GM23338 (cell line): ENCODE measurements at regions not wholly inside any gene's neighbourhood (a gene's known extent, or its start where the extent isn't known, plus 50 kb on each side); places are given as distances from the start of the nearest gene placed in this dataset.

ENCODE experiments used
- ATAC-seq: fragments of 200-7000 bp; cut with Tn5 transposase; 3 replicates; pipeline ENCODE4 v1.9.1; 2020
- DNase-seq: peaks from one replicate; pipeline ENCODE4 v3.0.0-alpha.2; 2015; ENCODE audit warnings: low spot score
- H2AFZ ChIP-seq: fragments of 200-600 bp; sonication (generic); 2 replicates; pipeline ENCODE4 v1.8.0; 2016; ENCODE audit warnings: antibody characterized with exemption, mild to moderate bottlenecking, moderate library complexity
- H3F3A ChIP-seq: fragments of 200-600 bp; sonication (generic); replicated peaks from 2 replicates; pipeline ENCODE4 v1.8.0; 2017; ENCODE audit warnings: antibody characterized with exemption, mixed run types, low read depth
- H3K27ac ChIP-seq: fragments of 200-600 bp; sonication (generic); 2 replicates; pipeline ENCODE4 v1.6.1; 2016; ENCODE audit warnings: low read depth
- H3K27me3 ChIP-seq: fragments of 200-600 bp; sonication (generic); 2 replicates; pipeline ENCODE4 v1.8.0; 2016; ENCODE audit warnings: mild to moderate bottlenecking, mixed run types, moderate library complexity; ENCODE audit not compliant: insufficient read depth
- H3K36me3 ChIP-seq: fragments of 200-600 bp; sonication (generic); 2 replicates; pipeline ENCODE4 v1.8.0; 2016; ENCODE audit warnings: mild to moderate bottlenecking; ENCODE audit not compliant: insufficient read depth
- H3K4me1 ChIP-seq: fragments of 200-600 bp; sonication (generic); 2 replicates; pipeline ENCODE4 v1.8.0; 2016; ENCODE audit warnings: mild to moderate bottlenecking, moderate library complexity; ENCODE audit not compliant: insufficient read depth
- H3K4me2 ChIP-seq: fragments of 200-600 bp; sonication (generic); 2 replicates; pipeline ENCODE4 v1.7.1; 2017; ENCODE audit warnings: mixed run types
- H3K4me3 ChIP-seq: fragments of 200-600 bp; sonication (generic); 2 replicates; pipeline ENCODE4 v1.6.1; 2016; ENCODE audit warnings: mixed run types
- H3K79me2 ChIP-seq: fragments of 200-600 bp; sonication (generic); replicated peaks from 2 replicates; pipeline ENCODE4 v1.8.0; 2017; ENCODE audit warnings: mild to moderate bottlenecking; ENCODE audit not compliant: insufficient read depth
- H3K9me2 ChIP-seq: fragments of 200-600 bp; sonication (generic); 2 replicates; pipeline ENCODE4 v1.8.0; 2017; ENCODE audit not compliant: insufficient read depth
- H4K20me1 ChIP-seq: fragments of 200-600 bp; sonication (generic); replicated peaks from 2 replicates; pipeline ENCODE4 v1.8.0; 2017; ENCODE audit warnings: mild to moderate bottlenecking; ENCODE audit not compliant: insufficient read depth
- H3K27ac Mint-ChIP-seq: 2 replicates; pipeline ENCODE4 v1.8.0; 2020; ENCODE audit warnings: inconsistent platforms, mild to moderate bottlenecking, moderate library complexity, mixed read lengths
- H3K27me3 Mint-ChIP-seq: 3 replicates; pipeline ENCODE4 v1.8.0; 2022; ENCODE audit warnings: low read depth, mild to moderate bottlenecking, moderate library complexity, mixed read lengths, inconsistent platforms; ENCODE audit not compliant: insufficient read depth, poor library complexity
- H3K36me3 Mint-ChIP-seq: 3 replicates; pipeline ENCODE4 v1.8.0; 2021; ENCODE audit warnings: low read depth, mild to moderate bottlenecking, inconsistent platforms, moderate library complexity, mixed read lengths
- H3K4me1 Mint-ChIP-seq: 3 replicates; pipeline ENCODE4 v1.8.0; 2020; ENCODE audit warnings: mild to moderate bottlenecking, inconsistent platforms, mixed read lengths
- H3K4me3 Mint-ChIP-seq: 3 replicates; pipeline ENCODE4 v1.8.0; 2021; ENCODE audit warnings: moderate library complexity, mild to moderate bottlenecking, inconsistent platforms, mixed read lengths
- H3K9me3 Mint-ChIP-seq: 3 replicates; pipeline ENCODE4 v1.8.0; 2020; ENCODE audit warnings: moderate library complexity, mild to moderate bottlenecking, inconsistent platforms, mixed read lengths
- CREB1 ChIP-seq: fragments of 250-450 bp; sonication (Bioruptor Pico); IDR thresholded peaks from 2 replicates; pipeline ENCODE4 v1.5.0; 2020; ENCODE audit warnings: low read depth, mild to moderate bottlenecking, moderate library complexity
- EZH2 ChIP-seq: fragments of 200-600 bp; sonication (generic); IDR thresholded peaks from one replicate; pipeline ENCODE4 v1.8.0; 2017; ENCODE audit warnings: antibody characterized with exemption, mild to moderate bottlenecking, low read depth; ENCODE audit not compliant: unreplicated experiment
- EZH2phosphoT487 ChIP-seq: fragments of 200-600 bp; sonication (generic); IDR thresholded peaks from one replicate; pipeline ENCODE4 v1.8.1; 2018; ENCODE audit warnings: antibody characterized with exemption; ENCODE audit not compliant: unreplicated experiment
- JUNB ChIP-seq: IDR thresholded peaks from one replicate; pipeline ENCODE4 v1.6.1; 2016; ENCODE audit warnings: antibody characterized with exemption; ENCODE audit not compliant: unreplicated experiment
- NANOG ChIP-seq: IDR thresholded peaks from 2 replicates; pipeline ENCODE4 v1.6.1; 2016; ENCODE audit warnings: antibody characterized with exemption, borderline replicate concordance
- POLR2AphosphoS5 ChIP-seq: IDR thresholded peaks from 2 replicates; pipeline ENCODE4 v1.6.1; 2016; ENCODE audit warnings: antibody characterized with exemption, low read depth
- STAT1 ChIP-seq: IDR thresholded peaks from one replicate; pipeline ENCODE4 v1.6.1; 2016; ENCODE audit warnings: antibody characterized with exemption; ENCODE audit not compliant: unreplicated experiment
- ZNF114 ChIP-seq: fragments of 250-450 bp; sonication (Bioruptor Pico); IDR thresholded peaks from 2 replicates; pipeline ENCODE4 v1.5.0; 2020; ENCODE audit warnings: mild to moderate bottlenecking, moderate library complexity
- ZNF331 ChIP-seq: fragments of 250-450 bp; sonication (Bioruptor Pico); IDR thresholded peaks from 2 replicates; pipeline ENCODE4 v1.5.0; 2020; ENCODE audit warnings: low read depth, mild to moderate bottlenecking, moderate library complexity
- TF ChIP-seq, protein P1 (sequence below): IDR thresholded peaks from 2 replicates; pipeline ENCODE4 v1.6.1; 2016; ENCODE audit warnings: antibody characterized with exemption
- TF ChIP-seq, protein P2 (sequence below), 2 experiments: fragments of 200-600 bp in 1 of 2; sonication (generic) in 1 of 2; conservative IDR thresholded peaks; 2 replicates each; pipeline versions ENCODE4 v1.5.1 to v1.6.1; 2016 to 2017; ENCODE audit warnings: antibody characterized with exemption in 2 of 2, low read depth in 2 of 2, mild to moderate bottlenecking in 2 of 2, moderate library complexity in 1 of 2
- TF ChIP-seq, protein P3 (sequence below): IDR thresholded peaks from one replicate; pipeline ENCODE4 v1.6.1; 2018; ENCODE audit warnings: antibody characterized with exemption; ENCODE audit not compliant: unreplicated experiment
- TF ChIP-seq, protein P4 (sequence below): fragments of 250-450 bp; sonication (Bioruptor Pico); IDR thresholded peaks from 2 replicates; pipeline ENCODE4 v1.5.0; 2020; ENCODE audit warnings: mild to moderate bottlenecking, moderate library complexity

DNA sequence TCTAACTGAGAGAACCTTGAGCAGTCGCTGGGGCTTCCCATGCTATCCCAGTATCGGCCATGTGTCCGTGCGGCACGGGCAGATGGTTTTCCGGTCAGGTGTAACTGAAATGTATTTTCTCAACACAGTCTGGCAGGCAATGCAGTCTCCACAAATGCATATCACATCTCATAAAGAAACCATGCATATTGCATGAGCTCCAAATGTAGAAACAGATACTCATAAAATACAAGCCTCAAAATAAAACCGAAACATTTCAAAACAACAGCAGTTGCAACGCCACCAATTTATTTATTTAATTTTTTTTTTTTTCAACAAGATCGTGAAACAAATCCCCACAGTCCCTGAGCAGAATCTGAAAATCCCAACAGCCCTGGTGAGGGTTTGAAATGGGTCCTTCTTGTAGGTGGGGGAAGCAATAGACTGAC, 299.4 kb downstream of the LPIN1 start:
- H3K4me2 ChIP-seq, result no peak overlapping the region
- H3K27ac ChIP-seq, result no peak overlapping the region
- Mint-ChIP-seq H3K4me3 (no peak overlapping the region), H3K4me1 (no peaks in the 10 kb centered on the region; the same call in 2 of the 3 replicates), H3K9me3 (peaks cover 2% of the 10 kb centered on the region; the same call in 1 of the 3 replicates), H3K27me3 (no peaks in the 10 kb centered on the region), H3K27ac (no peak overlapping the region), H3K36me3 (no peaks in the 10 kb centered on the region)
- DNase-seq (no peak), ATAC-seq (no peak)
- no peaks in the 10 kb centered on the region for H3K79me2 ChIP-seq
- TF ChIP-seq, protein P1, sequence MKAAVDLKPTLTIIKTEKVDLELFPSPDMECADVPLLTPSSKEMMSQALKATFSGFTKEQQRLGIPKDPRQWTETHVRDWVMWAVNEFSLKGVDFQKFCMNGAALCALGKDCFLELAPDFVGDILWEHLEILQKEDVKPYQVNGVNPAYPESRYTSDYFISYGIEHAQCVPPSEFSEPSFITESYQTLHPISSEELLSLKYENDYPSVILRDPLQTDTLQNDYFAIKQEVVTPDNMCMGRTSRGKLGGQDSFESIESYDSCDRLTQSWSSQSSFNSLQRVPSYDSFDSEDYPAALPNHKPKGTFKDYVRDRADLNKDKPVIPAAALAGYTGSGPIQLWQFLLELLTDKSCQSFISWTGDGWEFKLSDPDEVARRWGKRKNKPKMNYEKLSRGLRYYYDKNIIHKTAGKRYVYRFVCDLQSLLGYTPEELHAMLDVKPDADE, result no peak
- TF ChIP-seq NANOG, result no peak
- TF ChIP-seq JUNB, result no peak
- no peak for TF ChIP-seq EZH2
- no peak for TF ChIP-seq ZNF331
- no peak for TF ChIP-seq POLR2AphosphoS5
- TF ChIP-seq, protein P2, sequence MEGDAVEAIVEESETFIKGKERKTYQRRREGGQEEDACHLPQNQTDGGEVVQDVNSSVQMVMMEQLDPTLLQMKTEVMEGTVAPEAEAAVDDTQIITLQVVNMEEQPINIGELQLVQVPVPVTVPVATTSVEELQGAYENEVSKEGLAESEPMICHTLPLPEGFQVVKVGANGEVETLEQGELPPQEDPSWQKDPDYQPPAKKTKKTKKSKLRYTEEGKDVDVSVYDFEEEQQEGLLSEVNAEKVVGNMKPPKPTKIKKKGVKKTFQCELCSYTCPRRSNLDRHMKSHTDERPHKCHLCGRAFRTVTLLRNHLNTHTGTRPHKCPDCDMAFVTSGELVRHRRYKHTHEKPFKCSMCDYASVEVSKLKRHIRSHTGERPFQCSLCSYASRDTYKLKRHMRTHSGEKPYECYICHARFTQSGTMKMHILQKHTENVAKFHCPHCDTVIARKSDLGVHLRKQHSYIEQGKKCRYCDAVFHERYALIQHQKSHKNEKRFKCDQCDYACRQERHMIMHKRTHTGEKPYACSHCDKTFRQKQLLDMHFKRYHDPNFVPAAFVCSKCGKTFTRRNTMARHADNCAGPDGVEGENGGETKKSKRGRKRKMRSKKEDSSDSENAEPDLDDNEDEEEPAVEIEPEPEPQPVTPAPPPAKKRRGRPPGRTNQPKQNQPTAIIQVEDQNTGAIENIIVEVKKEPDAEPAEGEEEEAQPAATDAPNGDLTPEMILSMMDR (conservative IDR thresholded peaks at IDR 0.05; ENCODE audit: low read depth in 2 of 2), result no peak
- no peak for TF ChIP-seq STAT1
- TF ChIP-seq, protein P3, sequence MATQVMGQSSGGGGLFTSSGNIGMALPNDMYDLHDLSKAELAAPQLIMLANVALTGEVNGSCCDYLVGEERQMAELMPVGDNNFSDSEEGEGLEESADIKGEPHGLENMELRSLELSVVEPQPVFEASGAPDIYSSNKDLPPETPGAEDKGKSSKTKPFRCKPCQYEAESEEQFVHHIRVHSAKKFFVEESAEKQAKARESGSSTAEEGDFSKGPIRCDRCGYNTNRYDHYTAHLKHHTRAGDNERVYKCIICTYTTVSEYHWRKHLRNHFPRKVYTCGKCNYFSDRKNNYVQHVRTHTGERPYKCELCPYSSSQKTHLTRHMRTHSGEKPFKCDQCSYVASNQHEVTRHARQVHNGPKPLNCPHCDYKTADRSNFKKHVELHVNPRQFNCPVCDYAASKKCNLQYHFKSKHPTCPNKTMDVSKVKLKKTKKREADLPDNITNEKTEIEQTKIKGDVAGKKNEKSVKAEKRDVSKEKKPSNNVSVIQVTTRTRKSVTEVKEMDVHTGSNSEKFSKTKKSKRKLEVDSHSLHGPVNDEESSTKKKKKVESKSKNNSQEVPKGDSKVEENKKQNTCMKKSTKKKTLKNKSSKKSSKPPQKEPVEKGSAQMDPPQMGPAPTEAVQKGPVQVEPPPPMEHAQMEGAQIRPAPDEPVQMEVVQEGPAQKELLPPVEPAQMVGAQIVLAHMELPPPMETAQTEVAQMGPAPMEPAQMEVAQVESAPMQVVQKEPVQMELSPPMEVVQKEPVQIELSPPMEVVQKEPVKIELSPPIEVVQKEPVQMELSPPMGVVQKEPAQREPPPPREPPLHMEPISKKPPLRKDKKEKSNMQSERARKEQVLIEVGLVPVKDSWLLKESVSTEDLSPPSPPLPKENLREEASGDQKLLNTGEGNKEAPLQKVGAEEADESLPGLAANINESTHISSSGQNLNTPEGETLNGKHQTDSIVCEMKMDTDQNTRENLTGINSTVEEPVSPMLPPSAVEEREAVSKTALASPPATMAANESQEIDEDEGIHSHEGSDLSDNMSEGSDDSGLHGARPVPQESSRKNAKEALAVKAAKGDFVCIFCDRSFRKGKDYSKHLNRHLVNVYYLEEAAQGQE, result no peak
- TF ChIP-seq, protein P4, sequence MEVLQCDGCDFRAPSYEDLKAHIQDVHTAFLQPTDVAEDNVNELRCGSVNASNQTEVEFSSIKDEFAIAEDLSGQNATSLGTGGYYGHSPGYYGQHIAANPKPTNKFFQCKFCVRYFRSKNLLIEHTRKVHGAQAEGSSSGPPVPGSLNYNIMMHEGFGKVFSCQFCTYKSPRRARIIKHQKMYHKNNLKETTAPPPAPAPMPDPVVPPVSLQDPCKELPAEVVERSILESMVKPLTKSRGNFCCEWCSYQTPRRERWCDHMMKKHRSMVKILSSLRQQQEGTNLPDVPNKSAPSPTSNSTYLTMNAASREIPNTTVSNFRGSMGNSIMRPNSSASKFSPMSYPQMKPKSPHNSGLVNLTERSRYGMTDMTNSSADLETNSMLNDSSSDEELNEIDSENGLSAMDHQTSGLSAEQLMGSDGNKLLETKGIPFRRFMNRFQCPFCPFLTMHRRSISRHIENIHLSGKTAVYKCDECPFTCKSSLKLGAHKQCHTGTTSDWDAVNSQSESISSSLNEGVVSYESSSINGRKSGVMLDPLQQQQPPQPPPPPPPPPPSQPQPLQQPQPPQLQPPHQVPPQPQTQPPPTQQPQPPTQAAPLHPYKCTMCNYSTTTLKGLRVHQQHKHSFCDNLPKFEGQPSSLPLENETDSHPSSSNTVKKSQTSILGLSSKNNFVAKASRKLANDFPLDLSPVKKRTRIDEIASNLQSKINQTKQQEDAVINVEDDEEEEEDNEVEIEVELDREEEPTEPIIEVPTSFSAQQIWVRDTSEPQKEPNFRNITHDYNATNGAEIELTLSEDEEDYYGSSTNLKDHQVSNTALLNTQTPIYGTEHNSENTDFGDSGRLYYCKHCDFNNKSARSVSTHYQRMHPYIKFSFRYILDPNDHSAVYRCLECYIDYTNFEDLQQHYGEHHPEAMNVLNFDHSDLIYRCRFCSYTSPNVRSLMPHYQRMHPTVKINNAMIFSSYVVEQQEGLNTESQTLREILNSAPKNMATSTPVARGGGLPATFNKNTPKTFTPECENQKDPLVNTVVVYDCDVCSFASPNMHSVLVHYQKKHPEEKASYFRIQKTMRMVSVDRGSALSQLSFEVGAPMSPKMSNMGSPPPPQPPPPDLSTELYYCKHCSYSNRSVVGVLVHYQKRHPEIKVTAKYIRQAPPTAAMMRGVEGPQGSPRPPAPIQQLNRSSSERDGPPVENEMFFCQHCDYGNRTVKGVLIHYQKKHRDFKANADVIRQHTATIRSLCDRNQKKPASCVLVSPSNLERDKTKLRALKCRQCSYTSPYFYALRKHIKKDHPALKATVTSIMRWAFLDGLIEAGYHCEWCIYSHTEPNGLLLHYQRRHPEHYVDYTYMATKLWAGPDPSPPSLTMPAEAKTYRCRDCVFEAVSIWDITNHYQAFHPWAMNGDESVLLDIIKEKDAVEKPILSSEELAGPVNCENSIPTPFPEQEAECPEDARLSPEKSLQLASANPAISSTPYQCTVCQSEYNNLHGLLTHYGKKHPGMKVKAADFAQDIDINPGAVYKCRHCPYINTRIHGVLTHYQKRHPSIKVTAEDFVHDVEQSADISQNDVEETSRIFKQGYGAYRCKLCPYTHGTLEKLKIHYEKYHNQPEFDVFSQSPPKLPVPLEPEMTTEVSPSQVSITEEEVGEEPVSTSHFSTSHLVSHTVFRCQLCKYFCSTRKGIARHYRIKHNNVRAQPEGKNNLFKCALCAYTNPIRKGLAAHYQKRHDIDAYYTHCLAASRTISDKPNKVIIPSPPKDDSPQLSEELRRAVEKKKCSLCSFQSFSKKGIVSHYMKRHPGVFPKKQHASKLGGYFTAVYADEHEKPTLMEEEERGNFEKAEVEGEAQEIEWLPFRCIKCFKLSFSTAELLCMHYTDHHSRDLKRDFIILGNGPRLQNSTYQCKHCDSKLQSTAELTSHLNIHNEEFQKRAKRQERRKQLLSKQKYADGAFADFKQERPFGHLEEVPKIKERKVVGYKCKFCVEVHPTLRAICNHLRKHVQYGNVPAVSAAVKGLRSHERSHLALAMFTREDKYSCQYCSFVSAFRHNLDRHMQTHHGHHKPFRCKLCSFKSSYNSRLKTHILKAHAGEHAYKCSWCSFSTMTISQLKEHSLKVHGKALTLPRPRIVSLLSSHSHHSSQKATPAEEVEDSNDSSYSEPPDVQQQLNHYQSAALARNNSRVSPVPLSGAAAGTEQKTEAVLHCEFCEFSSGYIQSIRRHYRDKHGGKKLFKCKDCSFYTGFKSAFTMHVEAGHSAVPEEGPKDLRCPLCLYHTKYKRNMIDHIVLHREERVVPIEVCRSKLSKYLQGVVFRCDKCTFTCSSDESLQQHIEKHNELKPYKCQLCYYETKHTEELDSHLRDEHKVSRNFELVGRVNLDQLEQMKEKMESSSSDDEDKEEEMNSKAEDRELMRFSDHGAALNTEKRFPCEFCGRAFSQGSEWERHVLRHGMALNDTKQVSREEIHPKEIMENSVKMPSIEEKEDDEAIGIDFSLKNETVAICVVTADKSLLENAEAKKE (CRISPR knock-in tag), result no peak
- no peak for TF ChIP-seq CREB1 (CRISPR knock-in tag)
- TF ChIP-seq EZH2phosphoT487, result no peak
- no peak for TF ChIP-seq ZNF114 (CRISPR knock-in tag)
- no peaks in the 10 kb centered on the region for H3K27me3 ChIP-seq
- no peaks in the 10 kb centered on the region for H4K20me1 ChIP-seq
- H3K4me3 ChIP-seq, result no peak overlapping the region
- no peak overlapping the region for H2AFZ ChIP-seq
- H3K36me3 ChIP-seq, result no peaks in the 10 kb centered on the region
- peaks cover 19% of the 10 kb centered on the region; the same call in 1 of the 2 replicates for H3K9me2 ChIP-seq
- no peaks in the 10 kb centered on the region for H3K4me1 ChIP-seq
- H3F3A ChIP-seq, result no peaks in the 10 kb centered on the region
